ENCODE measurements at regions not wholly inside any gene's neighbourhood (a gene's known extent, or its start where the extent isn't known, plus 50 kb on each side); places are given as distances from the start of the nearest gene placed in this dataset.

DNA sequence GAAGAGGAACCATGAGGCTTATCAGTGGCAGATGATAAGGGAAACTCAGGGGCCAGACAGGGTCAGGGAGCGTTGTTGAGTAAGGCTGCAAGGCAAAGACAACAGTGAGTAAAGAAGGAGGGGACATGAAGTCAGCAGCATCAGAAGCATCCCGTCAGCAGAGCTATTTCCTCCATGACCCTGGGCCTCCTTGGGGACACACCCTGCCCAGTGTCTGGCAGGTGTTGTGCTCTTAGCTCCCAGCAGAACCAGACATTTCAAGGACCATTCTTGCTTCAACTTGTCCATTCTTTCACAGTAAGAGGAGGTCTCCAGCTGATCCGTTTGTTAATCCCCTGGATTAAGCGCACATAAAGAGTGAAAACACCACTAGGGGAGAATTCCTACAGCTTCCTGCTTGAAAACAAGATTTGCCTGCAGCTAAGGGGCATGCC, 88.7 kb upstream of the MEIS1 start:
- TF ChIP-seq, protein P1, sequence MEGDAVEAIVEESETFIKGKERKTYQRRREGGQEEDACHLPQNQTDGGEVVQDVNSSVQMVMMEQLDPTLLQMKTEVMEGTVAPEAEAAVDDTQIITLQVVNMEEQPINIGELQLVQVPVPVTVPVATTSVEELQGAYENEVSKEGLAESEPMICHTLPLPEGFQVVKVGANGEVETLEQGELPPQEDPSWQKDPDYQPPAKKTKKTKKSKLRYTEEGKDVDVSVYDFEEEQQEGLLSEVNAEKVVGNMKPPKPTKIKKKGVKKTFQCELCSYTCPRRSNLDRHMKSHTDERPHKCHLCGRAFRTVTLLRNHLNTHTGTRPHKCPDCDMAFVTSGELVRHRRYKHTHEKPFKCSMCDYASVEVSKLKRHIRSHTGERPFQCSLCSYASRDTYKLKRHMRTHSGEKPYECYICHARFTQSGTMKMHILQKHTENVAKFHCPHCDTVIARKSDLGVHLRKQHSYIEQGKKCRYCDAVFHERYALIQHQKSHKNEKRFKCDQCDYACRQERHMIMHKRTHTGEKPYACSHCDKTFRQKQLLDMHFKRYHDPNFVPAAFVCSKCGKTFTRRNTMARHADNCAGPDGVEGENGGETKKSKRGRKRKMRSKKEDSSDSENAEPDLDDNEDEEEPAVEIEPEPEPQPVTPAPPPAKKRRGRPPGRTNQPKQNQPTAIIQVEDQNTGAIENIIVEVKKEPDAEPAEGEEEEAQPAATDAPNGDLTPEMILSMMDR (IDR thresholded peaks at IDR 0.05): no peak
- TF ChIP-seq POLR2A (IDR thresholded peaks at IDR 0.05) (no peak), EP300 (IDR thresholded peaks at IDR 0.05) (no peak)

All from suprapubic skin (tissue), 3 donors.